Mammary epithelial cell (primary cell): ENCODE measurements at regions not wholly inside any gene's neighbourhood (a gene's known extent, or its start where the extent isn't known, plus 50 kb on each side); places are given as distances from the start of the nearest gene placed in this dataset.

Experiments used
- EZH2 ChIP-seq: IDR thresholded peaks from 2 replicates; pipeline ENCODE4 v1.6.1; 2012; ENCODE audit warnings: low read length, inconsistent platforms, borderline replicate concordance
- TF ChIP-seq, protein P1 (sequence below), 2 donors: IDR thresholded peaks in 1 of 2; conservative IDR thresholded peaks in 1 of 2; 2 replicates each; pipeline ENCODE4 v1.5.1; 2011 to 2012; ENCODE audit warnings: inconsistent platforms in 2 of 2, low read length in 2 of 2, mild to moderate bottlenecking in 2 of 2, control low read depth in 1 of 2, low read depth in 1 of 2; ENCODE audit not compliant: insufficient read depth in 1 of 2; ENCODE audit errors: extremely low read depth in 1 of 2

DNA sequence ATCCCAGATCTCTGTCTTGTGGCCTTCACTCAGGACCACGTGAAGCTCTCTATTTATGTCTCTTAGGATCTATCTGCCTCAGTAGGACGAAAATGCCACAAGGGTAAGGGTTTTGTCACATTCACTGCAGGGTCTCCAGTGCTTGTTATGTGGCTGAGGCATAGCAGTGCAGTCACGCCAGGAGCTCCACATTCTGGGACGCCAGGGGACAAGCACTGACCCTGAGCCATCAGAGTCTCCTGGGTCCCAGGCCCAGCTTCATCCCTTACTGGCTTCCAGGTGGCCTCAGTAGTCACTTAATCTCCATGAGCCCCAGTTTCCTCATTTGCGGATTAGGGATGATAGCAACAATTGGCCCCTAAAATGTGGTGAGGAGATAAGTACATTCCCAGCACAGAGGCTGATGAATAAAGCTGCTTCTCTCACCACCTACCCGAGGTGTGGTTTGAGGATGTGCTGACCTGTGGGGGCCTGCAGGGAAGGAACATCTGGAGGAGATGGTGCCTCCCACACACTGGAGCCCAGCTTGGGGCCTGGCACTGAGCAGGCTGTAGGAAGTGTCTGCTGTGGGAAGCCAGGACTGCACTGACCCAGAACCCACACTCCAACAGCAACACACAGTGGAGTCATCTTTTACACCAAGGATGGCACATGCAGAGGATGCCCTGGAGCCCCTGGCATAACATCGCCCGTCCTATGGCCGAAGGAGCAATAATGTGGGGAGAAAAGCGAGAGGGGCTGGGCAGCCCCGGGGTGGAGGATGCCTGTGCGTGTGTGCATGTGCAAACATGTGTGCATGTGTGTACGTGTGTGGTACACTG lies 93.2 kb upstream of the IQSEC1 start:
- TF ChIP-seq EZH2, result no peak
- TF ChIP-seq, protein P1, sequence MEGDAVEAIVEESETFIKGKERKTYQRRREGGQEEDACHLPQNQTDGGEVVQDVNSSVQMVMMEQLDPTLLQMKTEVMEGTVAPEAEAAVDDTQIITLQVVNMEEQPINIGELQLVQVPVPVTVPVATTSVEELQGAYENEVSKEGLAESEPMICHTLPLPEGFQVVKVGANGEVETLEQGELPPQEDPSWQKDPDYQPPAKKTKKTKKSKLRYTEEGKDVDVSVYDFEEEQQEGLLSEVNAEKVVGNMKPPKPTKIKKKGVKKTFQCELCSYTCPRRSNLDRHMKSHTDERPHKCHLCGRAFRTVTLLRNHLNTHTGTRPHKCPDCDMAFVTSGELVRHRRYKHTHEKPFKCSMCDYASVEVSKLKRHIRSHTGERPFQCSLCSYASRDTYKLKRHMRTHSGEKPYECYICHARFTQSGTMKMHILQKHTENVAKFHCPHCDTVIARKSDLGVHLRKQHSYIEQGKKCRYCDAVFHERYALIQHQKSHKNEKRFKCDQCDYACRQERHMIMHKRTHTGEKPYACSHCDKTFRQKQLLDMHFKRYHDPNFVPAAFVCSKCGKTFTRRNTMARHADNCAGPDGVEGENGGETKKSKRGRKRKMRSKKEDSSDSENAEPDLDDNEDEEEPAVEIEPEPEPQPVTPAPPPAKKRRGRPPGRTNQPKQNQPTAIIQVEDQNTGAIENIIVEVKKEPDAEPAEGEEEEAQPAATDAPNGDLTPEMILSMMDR (conservative IDR thresholded peaks at IDR 0.05 in 1 of 2, IDR thresholded peaks at IDR 0.05 in 1 of 2; ENCODE audit: extremely low read depth in 1 of 2, insufficient read depth in 1 of 2, low read depth in 1 of 2, low read length in 2 of 2), result no peak
